GM23248 (cell line): ENCODE measurements at regions not wholly inside any gene's neighbourhood (a gene's known extent, or its start where the extent isn't known, plus 50 kb on each side); places are given as distances from the start of the nearest gene placed in this dataset.

ENCODE experiments used
- EZH2 ChIP-seq: fragments of 200-600 bp; sonication (generic); IDR thresholded peaks from 2 replicates; pipeline ENCODE4 v1.6.1; 2018; ENCODE audit warnings: antibody characterized with exemption, mild to moderate bottlenecking; ENCODE audit not compliant: insufficient read depth, poor library complexity, severe bottlenecking
- EZH2phosphoT487 ChIP-seq: fragments of 200-600 bp; sonication (generic); IDR thresholded peaks from 2 replicates; pipeline ENCODE4 v1.6.1; 2018; ENCODE audit warnings: antibody characterized with exemption, moderate library complexity, mild to moderate bottlenecking, low read depth; ENCODE audit not compliant: insufficient read depth

DNA sequence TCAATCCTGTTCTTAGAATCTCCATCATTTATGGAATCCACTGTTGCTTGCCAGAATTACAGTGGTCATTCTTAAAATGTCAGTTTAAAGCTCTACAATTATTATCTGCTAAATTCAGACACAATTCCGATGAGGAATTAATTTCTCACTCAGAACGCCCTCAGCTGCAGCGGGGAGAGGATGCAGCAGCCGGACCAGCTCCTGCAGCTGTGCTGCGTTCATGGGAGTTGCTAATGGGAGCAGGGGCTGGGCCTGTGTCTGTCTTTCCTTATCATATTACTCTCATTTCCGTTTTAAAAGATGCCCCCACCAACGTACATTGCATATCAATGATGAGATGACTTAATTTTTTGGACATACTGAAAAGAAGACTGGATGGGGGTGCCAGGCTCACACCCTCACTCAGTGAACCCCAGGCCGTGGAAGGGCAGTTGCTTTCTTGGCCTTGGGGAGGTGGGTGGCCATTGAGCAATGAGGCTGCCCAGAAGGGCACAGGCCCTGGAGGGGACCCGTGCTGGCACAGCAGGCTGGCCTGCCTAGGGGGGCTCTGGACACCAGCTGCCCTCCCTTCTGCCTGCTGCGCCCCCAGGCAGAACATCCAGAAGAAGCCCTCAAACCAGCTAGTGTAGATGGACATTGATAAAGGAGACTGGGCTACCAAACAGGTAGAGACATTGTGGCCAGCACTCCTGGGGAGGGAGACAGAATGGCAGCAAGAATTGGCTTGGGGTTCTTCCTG is 503.6 kb upstream of the MYT1L start:
- TF ChIP-seq EZH2phosphoT487 (no peak), EZH2 (no peak)
